NCI-H2081 treated with DMSO at 0.1 percent for 48 hours (cell line): ENCODE measurements at regions not wholly inside any gene's neighbourhood (a gene's known extent, or its start where the extent isn't known, plus 50 kb on each side); places are given as distances from the start of the nearest gene placed in this dataset.
"Not testable (repeated sequence)": the region's sequence is repeated elsewhere in the genome, so short reads cannot be mapped to it uniquely, and the experiment has no call there.

Experiments
- DNase-seq: peaks from one replicate; lab custom pipeline; 2025; lab: John Stamatoyannopoulos, UW

GRCh38 chr7:153942036-153942435 lies 110.2 kb upstream of the DPP6 start:
- DNase-seq, result no peak

GRCh38 chr7:153943457-153943856 lies 108.7 kb upstream of the DPP6 start:
- no peak for DNase-seq

- peak; percentile 47 for DNase-seq
Measured at GRCh38 chr7:153943861-153944260, 108.3 kb upstream of the DPP6 start.

DNA sequence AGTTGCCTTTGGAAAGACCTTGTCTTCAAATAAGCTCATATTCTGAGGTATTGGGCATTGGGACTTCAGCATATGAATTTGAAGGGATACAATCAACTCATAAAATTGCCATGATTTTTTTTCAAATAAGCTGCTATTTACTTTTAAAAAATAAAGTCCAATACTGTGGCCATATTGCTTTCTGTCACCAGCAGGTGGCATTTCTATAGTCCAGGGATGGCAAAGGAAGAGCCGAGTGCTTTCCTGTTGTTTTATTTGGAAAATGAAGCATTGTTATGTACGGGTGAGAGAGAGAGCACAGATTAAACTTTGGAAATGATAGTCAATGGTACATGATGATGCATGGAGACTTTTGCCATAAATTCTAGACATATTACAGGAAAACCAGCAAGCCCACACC lies 104.1 kb upstream of the DPP6 start:
- DNase-seq, result no peak

GRCh38 chr7:153951316-153951715 lies 100.9 kb upstream of the DPP6 start:
- DNase-seq, result no peak

DNA sequence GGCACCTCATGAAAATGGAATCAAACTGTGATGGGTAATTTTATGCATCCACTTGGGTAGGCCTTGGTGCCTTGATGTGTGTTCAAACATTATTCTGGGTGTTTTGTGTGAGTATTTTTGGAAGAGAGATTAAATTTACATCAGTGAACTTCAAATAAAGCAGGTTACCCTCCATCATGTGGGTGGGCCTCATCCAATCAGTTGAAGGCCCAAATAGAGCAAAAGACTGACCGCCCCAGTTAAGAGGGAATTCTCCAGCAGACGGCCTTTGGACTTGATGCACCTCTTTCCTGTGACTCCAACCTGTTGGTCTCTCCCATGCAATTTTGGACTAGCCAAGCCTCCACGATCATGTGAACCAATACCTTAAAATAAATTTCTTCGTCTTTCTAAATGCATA lies 97.7 kb upstream of the DPP6 start:
- DNase-seq, result no peak

GRCh38 chr7:153957677-153958076 lies 94.5 kb upstream of the DPP6 start:
- not testable (repeated sequence) for DNase-seq

GRCh38 chr7:153958381-153958780 lies 93.8 kb upstream of the DPP6 start:
- not testable (repeated sequence) for DNase-seq

- not testable (repeated sequence) for DNase-seq
Measured at GRCh38 chr7:153958789-153959188, 93.4 kb upstream of the DPP6 start.

- not testable (repeated sequence) for DNase-seq
Measured at GRCh38 chr7:153964481-153965112, 87.6 kb upstream of the DPP6 start.

DNA sequence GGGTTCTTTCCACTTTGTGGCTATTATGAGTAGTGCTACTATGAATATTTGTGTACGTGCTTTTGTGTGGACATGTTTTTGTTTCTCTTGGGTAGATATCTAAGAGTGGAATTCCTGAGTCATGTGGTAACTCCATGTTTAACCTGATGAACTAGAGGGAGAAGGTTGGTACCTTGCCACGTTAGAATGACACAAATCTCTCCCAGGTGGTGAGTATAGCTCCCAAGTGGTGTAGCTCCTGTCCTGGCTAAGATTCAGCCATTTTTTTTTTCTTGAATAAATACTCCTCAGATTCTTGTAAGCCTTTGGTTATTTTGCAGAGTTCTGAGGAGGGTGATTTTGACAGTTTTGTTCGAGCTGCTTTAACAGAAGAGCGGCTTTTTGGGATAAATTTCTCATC lies 83.2 kb upstream of the DPP6 start:
- DNase-seq, result not testable (repeated sequence)

DNA sequence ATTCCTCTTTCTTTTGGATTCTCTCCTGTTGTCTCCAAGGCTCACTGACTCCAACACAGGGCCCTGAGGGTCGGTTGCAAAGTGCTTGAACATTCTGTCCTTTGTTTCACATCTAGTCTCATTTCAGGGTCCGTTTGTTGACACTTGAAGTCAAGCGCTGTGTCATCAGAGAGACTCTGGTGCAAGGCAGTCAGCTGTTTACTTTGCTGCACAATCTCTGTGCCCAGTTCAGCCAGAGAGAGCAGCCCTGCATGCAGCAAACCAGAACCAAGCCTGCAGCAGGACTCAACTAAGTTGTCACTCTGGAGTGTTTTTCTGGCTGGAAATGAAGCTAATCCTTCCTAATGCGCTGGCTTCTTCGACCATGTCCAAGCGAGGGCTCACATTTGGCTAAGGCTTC lies 77.6 kb upstream of the DPP6 start:
- DNase-seq, result not testable (repeated sequence)

GRCh38 chr7:153976745-153977144 lies 75.5 kb upstream of the DPP6 start:
- not testable (repeated sequence) for DNase-seq

DNA sequence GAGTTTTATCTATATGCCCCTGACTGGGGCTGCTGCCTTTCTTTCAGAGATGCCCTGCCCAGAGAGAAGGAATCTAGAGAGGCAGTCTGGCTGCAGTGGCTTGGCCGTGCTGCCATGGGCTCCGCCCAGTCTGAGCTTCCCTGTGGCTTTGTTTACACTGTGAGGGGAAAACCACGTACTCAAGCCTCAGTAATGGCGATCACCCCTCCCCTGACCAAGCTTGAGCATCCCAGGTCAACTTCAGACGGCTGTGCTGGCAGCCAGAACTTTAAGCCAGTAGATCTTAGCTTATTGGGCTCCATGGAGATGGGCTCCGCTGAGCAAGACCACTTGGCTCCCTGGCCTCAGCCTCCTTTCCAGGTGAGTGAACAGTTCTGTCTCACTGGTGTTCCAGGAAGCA lies 69.0 kb upstream of the DPP6 start:
- not testable (repeated sequence) for DNase-seq

DNA sequence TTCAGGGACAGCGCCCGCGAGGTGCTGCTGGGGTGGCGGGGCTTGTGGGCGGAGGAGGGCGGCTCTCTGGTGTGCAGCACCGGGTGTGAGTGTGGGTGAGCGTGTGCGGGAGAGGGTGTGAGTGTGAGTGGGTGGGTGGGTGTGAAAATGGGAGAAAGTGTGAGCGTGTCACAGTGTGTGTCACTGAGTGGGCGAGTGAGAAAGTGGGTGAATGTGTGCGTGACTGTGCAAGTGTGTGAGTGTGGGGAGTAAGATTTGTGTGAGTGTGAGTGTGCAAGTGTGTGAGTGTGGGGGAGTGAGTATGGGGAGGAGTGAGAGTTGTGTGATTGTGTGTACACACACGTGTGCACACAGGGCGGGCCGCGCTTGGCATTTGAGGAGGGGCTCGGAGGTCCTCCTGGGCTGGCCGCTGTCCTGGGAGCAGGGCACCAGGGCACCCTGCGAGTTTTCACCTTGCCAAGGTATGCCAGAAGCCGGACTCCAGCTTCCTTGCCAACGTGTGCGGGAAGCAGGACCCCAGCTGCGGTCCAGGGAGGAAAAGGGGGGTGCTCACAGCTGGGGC lies 63.1 kb upstream of the DPP6 start:
- not testable (repeated sequence) for DNase-seq

GRCh38 chr7:153989742-153990425 lies 62.3 kb upstream of the DPP6 start:
- DNase-seq, result not testable (repeated sequence)

GRCh38 chr7:153991471-153991870 lies 60.7 kb upstream of the DPP6 start:
- DNase-seq, result not testable (repeated sequence)

DNA sequence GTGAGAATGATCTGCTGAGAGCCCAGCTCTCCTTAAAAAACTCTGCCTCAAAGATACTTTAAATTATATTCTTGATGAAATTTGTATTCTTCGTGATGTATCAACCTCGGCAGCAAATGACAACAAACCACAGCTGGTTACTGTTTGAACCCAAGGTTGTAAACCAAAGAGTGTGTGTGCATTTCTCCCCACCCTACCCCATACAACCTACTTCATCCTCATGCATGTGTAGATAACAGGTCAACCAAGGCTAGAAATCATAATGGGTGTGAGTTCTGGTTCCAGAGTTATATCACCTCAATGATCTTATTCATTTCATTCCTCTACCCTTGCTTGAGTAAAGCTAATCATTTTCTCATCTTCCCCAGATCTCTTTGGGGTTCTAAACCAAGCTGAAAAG lies 58.8 kb upstream of the DPP6 start:
- not testable (repeated sequence) for DNase-seq

DNA sequence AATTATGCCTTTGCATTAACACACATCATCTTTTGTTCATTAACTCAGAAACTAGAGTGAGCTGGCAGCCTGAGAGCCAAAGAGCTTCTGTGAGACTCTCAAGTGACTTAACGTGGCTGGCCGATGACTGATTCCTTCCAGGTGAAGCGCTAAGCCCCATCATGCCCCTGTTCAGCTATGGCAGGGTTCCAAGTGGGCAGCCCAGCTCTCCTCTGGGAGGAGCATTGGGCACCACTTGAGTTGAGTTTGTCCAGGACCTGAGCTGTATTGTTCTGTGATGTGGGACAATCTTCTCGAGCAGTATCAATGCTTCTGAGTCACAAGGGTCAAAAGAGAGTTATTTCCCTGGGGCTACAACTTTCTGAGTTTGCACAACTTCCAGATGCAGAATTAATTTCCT lies 53.3 kb upstream of the DPP6 start:
- not testable (repeated sequence) for DNase-seq
